Endothelial cell of umbilical vein (primary cell): ENCODE measurements at regions not wholly inside any gene's neighbourhood (a gene's known extent, or its start where the extent isn't known, plus 50 kb on each side); places are given as distances from the start of the nearest gene placed in this dataset.
"Not testable (repeated sequence)": the region's sequence is repeated elsewhere in the genome, so short reads cannot be mapped to it uniquely, and the experiment has no call there.

Experiments
- BruUV-seq: library from RNA; stranded (reverse); fragments of 400-500 nt; replicated peaks from 2 replicates; lab custom pipeline; 2021; lab: Mats Ljungman, UMichigan
- CTCF ChIA-PET: fragments of 300-600, 350-600 bp; sonication (Branson Sonifier 250); formaldehyde crosslinking; loops from one replicate; lab custom pipeline; 2021; ENCODE audit warnings: antibody characterized with exemption, inconsistent platforms; lab: Charles Lee
- POLR2A ChIA-PET: fragments of 300-600, 350-600 bp; sonication (Branson Sonifier 250); formaldehyde crosslinking; loops from one replicate; lab custom pipeline; 2021; ENCODE audit warnings: antibody characterized with exemption, inconsistent platforms; lab: Charles Lee
- DNase-seq: peaks from one replicate; pipeline ENCODE4 v3.0.0-alpha.2; 2011; ENCODE audit warnings: low read depth, low spot score
- FAIRE-seq: peaks from 2 replicates; lab custom pipeline; 2011; peaks lifted over from hg19 to GRCh38; lab: Jason Lieb, UNC
- H2AFZ ChIP-seq: 2 replicates; pipeline ENCODE4 v1.6.0; 2012; ENCODE audit warnings: low read depth, low read length, control low read depth, inconsistent platforms
- H3K27ac ChIP-seq: 2 replicates; pipeline ENCODE4 v1.5.1; 2011; ENCODE audit warnings: low read depth, mild to moderate bottlenecking, control low read depth, low read length, moderate library complexity; ENCODE audit not compliant: insufficient read depth
- H3K27me3 ChIP-seq, 2 experiments: 2 replicates each; pipeline versions ENCODE4 v1.6.0 to v1.6.1; 2011; ENCODE audit warnings: low read length in 2 of 2, mixed read lengths in 1 of 2; ENCODE audit not compliant: control insufficient read depth in 2 of 2, insufficient read depth in 2 of 2
- H3K36me3 ChIP-seq, 2 experiments: 2 replicates in 1 of 2; 3 replicates in 1 of 2; pipeline ENCODE4 v1.5.1; 2011; ENCODE audit warnings: low read length in 2 of 2, mild to moderate bottlenecking in 1 of 2, moderate library complexity in 1 of 2; ENCODE audit not compliant: control insufficient read depth in 2 of 2, insufficient read depth in 2 of 2; ENCODE audit errors: extremely low read depth in 1 of 2
- H3K4me1 ChIP-seq: 3 replicates; pipeline ENCODE4 v1.5.1; 2011; ENCODE audit warnings: mild to moderate bottlenecking, low read length; ENCODE audit not compliant: control insufficient read depth, insufficient read depth; ENCODE audit errors: extremely low read depth
- H3K4me2 ChIP-seq: 2 replicates; pipeline ENCODE4 v1.6.1; 2011; ENCODE audit warnings: low read length, control low read depth, mixed read lengths; ENCODE audit not compliant: insufficient read depth
- H3K4me3 ChIP-seq, 3 experiments: fragments of 200-600 bp in 1 of 3; sonication (generic), shearing (Covaris generic) in 1 of 3; replicated peaks in 1 of 3; 2 replicates each; pipeline ENCODE4 v1.5.1; 2011 to 2016; ENCODE audit warnings: control low read depth in 3 of 3, low read length in 3 of 3, mild to moderate bottlenecking in 2 of 3, inconsistent platforms in 1 of 3, low read depth in 1 of 3, moderate library complexity in 1 of 3; ENCODE audit not compliant: insufficient read depth in 1 of 3
- H3K79me2 ChIP-seq: 2 replicates; pipeline ENCODE4 v1.6.0; 2012; ENCODE audit warnings: low read length, inconsistent platforms; ENCODE audit not compliant: control insufficient read depth, insufficient read depth
- H3K9ac ChIP-seq: replicated peaks from 2 replicates; pipeline ENCODE3; 2011; ENCODE audit warnings: low read length, control low read depth; ENCODE audit not compliant: insufficient read depth; ENCODE audit errors: extremely low read depth
- H3K9me1 ChIP-seq: replicated peaks from 3 replicates; pipeline ENCODE4 v1.6.0; 2011; ENCODE audit warnings: mild to moderate bottlenecking, low read length; ENCODE audit not compliant: control insufficient read depth, insufficient read depth; ENCODE audit errors: extremely low read depth
- H3K9me3 ChIP-seq: replicated peaks from 2 replicates; pipeline ENCODE4 v1.5.1; 2012; ENCODE audit warnings: low read length, inconsistent platforms; ENCODE audit not compliant: control insufficient read depth, insufficient read depth
- H4K20me1 ChIP-seq: replicated peaks from 2 replicates; pipeline ENCODE3; 2011; ENCODE audit warnings: mild to moderate bottlenecking, low read length; ENCODE audit not compliant: control insufficient read depth, insufficient read depth; ENCODE audit errors: extremely low read depth
- EZH2 ChIP-seq: IDR thresholded peaks from 2 replicates; pipeline ENCODE4 v1.6.1; 2012; ENCODE audit warnings: borderline replicate concordance, low read depth, mild to moderate bottlenecking, moderate library complexity, low read length, inconsistent platforms; ENCODE audit not compliant: severe bottlenecking
- FOS ChIP-seq: IDR thresholded peaks from 2 replicates; pipeline ENCODE4 v1.6.1; 2011; ENCODE audit warnings: mild to moderate bottlenecking, low read length, moderate library complexity, borderline replicate concordance; ENCODE audit not compliant: insufficient read depth
- GATA2 ChIP-seq: IDR thresholded peaks from 2 replicates; pipeline ENCODE4 v1.7.0; 2011; ENCODE audit warnings: low read depth, mild to moderate bottlenecking, moderate library complexity, mixed read lengths, low read length; ENCODE audit not compliant: insufficient read length, insufficient read depth
- JUN ChIP-seq: IDR thresholded peaks from 2 replicates; pipeline ENCODE4 v1.6.1; 2011; ENCODE audit warnings: borderline replicate concordance, low read depth; ENCODE audit not compliant: insufficient read length, insufficient read depth
- MYC ChIP-seq: IDR thresholded peaks from one replicate; pipeline ENCODE4 v1.6.1; 2011; ENCODE audit warnings: mild to moderate bottlenecking, low read depth, low read length
- POLR2A ChIP-seq: IDR thresholded peaks from 2 replicates; pipeline ENCODE4 v1.6.1; 2012; ENCODE audit warnings: low read depth, mild to moderate bottlenecking, control low read depth, low read length
- POLR2AphosphoS5 ChIP-seq: IDR thresholded peaks from 2 replicates; pipeline ENCODE4 v1.6.1; 2012; ENCODE audit warnings: low read depth, mild to moderate bottlenecking, control low read depth, low read length, moderate library complexity; ENCODE audit not compliant: insufficient read depth
- dilution Hi-C: fragments of 300-500 bp; cut with MboI; formaldehyde crosslinking; loops from one replicate; pipeline ENCODE4 v1.15.0; 2019; ENCODE audit warnings: low sequenced_read_pairs; ENCODE audit not compliant: extremely low pct_ligation_motif_present
- intact Hi-C: fragments of 100-400 bp; cut with micrococcal nuclease; formaldehyde crosslinking; loops from one replicate; pipeline ENCODE4 v1.10.0; 2022
- TF ChIP-seq, protein P1 (sequence below): IDR thresholded peaks from 2 replicates; pipeline ENCODE4 v1.6.1; 2011; ENCODE audit not compliant: insufficient read depth, insufficient read length
- TF ChIP-seq, protein P2 (sequence below), 2 donors: IDR thresholded peaks; 1 replicate in 1 of 2; 2 replicates in 1 of 2; pipeline ENCODE4 v1.5.1; 2011; ENCODE audit warnings: low read length in 2 of 2, mild to moderate bottlenecking in 2 of 2, moderate library complexity in 2 of 2, control low read depth in 1 of 2, inconsistent platforms in 1 of 2, low read depth in 1 of 2; ENCODE audit not compliant: insufficient read depth in 1 of 2; ENCODE audit errors: extremely low read depth in 1 of 2

DNA sequence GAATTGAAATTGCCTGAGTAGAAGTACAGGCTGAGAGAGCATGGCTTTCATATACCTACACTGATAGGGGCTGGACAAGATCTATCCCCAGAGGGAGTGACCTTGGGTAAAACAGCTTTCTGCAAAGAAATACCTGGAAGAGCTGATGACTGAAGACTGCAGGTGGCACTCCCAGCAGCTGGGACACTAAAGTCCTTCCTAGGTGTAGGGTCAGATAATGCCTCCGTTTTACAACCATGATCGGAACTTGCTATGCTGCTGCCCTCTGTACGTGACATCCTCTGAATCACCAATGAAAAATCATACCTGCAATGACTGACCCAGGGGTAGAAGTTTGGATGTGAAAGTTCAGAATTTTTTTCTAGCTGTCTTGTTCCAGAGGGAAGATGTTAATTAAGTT, 107.2 kb upstream of the WDR1 start:
- H3K9me3 ChIP-seq, result no peaks in the 10 kb centered on the region
- CTCF ChIA-PET, result no interaction called here
- H3K9me1 ChIP-seq, result no peaks in the 10 kb centered on the region
- TF ChIP-seq JUN, result no peak
- no peak for TF ChIP-seq GATA2
- TF ChIP-seq, protein P1, sequence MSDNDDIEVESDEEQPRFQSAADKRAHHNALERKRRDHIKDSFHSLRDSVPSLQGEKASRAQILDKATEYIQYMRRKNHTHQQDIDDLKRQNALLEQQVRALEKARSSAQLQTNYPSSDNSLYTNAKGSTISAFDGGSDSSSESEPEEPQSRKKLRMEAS, result no peak
- TF ChIP-seq EZH2, result no peak
- TF ChIP-seq, protein P2, sequence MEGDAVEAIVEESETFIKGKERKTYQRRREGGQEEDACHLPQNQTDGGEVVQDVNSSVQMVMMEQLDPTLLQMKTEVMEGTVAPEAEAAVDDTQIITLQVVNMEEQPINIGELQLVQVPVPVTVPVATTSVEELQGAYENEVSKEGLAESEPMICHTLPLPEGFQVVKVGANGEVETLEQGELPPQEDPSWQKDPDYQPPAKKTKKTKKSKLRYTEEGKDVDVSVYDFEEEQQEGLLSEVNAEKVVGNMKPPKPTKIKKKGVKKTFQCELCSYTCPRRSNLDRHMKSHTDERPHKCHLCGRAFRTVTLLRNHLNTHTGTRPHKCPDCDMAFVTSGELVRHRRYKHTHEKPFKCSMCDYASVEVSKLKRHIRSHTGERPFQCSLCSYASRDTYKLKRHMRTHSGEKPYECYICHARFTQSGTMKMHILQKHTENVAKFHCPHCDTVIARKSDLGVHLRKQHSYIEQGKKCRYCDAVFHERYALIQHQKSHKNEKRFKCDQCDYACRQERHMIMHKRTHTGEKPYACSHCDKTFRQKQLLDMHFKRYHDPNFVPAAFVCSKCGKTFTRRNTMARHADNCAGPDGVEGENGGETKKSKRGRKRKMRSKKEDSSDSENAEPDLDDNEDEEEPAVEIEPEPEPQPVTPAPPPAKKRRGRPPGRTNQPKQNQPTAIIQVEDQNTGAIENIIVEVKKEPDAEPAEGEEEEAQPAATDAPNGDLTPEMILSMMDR (IDR thresholded peaks at IDR 0.05; ENCODE audit: extremely low read depth in 1 of 2, insufficient read depth in 1 of 2, low read depth in 1 of 2, low read length in 2 of 2), result no peak
- TF ChIP-seq FOS, result no peak
- no peak for TF ChIP-seq POLR2AphosphoS5
- no peak for TF ChIP-seq MYC
- TF ChIP-seq POLR2A, result no peak
- intact Hi-C loops (no loop called here), dilution Hi-C loops (no loop called here)
- POLR2A ChIA-PET, result interaction anchor here (0.6 kb wide), 1 partner anchor 229 kb away, joined by 3 read pairs; no protein-coding TSS in a partner anchor
- no peaks in the 10 kb centered on the region for H3K4me1 ChIP-seq
- no peak for DNase-seq
- H3K27me3 ChIP-seq, result no peaks in the 10 kb centered on the region
- no peaks in the 10 kb centered on the region for H3K36me3 ChIP-seq
- H3K79me2 ChIP-seq, result no peaks in the 10 kb centered on the region
- no peak overlapping the region for H3K27ac ChIP-seq
- no peak overlapping the region for H3K4me2 ChIP-seq
- H4K20me1 ChIP-seq, result no peaks in the 10 kb centered on the region
- no peak overlapping the region for H3K4me3 ChIP-seq
- no peak for FAIRE-seq
- H2AFZ ChIP-seq, result no peak overlapping the region
- H3K9ac ChIP-seq, result no peak overlapping the region
- BruUV-seq, result no TSS peak

DNA sequence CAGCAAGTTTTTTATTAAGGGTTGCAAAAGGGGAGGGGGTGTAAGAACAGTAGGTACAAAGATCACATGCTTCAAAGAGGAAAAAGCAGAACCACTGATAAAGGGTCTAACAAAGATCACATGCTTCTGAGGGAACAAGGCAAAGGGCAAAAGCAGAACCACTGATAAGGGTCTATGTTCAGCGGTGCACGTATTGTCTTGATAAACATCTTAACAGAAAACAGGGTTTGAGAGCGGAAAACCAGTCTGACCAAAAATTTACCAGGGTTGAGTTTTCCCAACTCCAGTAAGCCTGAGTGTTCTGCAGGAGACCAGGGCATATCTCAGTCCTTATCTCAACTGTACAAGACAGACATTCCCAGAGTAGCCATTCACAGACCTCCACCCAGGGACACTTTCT, 96.9 kb upstream of the WDR1 start:
- H3K4me1 ChIP-seq, BruUV-seq, H2AFZ ChIP-seq, H3K27ac ChIP-seq, H3K9me1 ChIP-seq, intact Hi-C loops, dilution Hi-C loops, H3K27me3 ChIP-seq, H3K36me3 ChIP-seq, DNase-seq, H3K4me3 ChIP-seq, H4K20me1 ChIP-seq, CTCF ChIA-PET, H3K79me2 ChIP-seq, POLR2A ChIA-PET, H3K4me2 ChIP-seq, FAIRE-seq, H3K9ac ChIP-seq, H3K9me3 ChIP-seq: not testable (repeated sequence)
